Fibroblast of gingiva (primary cell): ENCODE measurements at regions not wholly inside any gene's neighbourhood (a gene's known extent, or its start where the extent isn't known, plus 50 kb on each side); places are given as distances from the start of the nearest gene placed in this dataset.

Experiments used
- DNase-seq: peaks from one replicate; pipeline ENCODE4 v3.0.0-alpha.2; 2011; ENCODE audit warnings: low read depth

GRCh38 chr11:134800826-134801225 lies 388.8 kb upstream of the B3GAT1 start:
- DNase-seq, result no peak

DNA sequence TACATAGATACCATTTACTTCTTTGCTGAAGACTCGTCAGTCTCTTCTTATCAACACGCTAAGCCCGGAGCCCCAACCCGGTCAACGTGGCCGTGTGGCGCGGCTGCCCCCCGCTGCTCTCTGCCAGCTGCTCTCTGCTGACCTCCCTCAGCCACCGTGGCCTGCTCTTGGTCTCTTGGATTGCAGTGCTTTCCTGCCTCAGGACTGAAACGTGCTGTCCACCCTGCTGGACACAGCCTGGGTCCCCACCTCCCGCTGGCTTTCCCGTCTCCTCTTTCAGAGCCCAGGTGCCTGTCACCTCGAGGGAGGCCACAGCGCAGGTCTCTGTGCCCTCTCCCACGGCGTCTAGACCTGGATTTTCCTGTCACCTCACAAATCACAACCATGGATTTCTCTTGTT lies 388.1 kb upstream of the B3GAT1 start:
- DNase-seq, result no peak

DNA sequence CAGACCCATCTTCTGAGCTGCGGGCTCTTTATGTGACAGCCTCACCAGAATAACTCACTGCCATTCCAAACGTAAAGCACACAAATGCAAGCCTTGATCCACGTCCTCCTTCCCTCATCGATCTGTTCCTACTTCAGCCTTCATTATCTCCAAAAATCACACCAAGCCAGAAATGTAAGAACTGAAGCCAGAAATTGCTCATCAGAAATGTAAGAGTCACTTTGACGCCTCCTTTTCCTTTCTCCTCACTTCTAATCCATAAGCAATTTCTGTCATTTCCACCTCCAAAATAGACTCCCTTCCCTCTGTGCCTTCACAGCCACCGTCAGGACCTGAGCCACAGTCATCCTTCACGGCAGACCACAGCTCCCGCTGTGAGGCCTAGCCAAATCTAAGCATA lies 387.3 kb upstream of the B3GAT1 start:
- no peak for DNase-seq

DNA sequence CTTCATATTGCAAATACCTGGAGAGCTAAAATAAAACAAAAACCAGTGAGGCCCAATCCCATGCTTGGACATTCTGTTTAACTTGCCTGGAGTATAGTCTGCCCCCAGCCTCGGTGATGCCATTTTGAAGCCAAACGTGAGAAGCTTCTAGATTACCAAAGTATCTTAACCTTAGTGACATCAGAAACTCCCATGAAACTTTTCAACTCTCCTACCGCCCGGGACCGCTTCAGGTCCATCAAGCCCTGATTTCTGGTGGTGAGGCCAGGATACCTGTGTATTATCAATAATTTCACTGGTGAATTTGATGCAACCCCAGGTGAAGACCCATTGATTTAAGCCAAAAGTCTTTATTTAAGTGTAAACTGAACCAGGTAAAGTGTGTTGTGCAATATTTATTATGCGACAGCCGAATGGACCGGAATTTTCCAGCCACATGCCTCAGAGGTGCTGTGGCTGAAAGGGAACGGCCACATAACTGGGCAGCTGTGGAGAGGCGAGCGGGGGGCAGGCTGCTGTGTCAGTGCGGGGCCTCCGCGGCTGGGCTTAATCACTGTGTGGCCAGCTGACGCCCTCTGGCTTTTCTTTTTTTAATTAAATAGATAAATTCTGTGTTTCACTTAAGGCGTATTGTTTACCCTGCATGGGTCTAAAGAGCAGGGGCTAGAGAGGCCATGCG lies 385.5 kb upstream of the B3GAT1 start:
- no peak for DNase-seq

- no peak for DNase-seq
Observed at GRCh38 chr11:134795017-134795416, 383.0 kb upstream of the B3GAT1 start.

- DNase-seq, result no peak
Observed at GRCh38 chr11:134794192-134794591, 382.1 kb upstream of the B3GAT1 start.

GRCh38 chr11:134792677-134793076 lies 380.6 kb upstream of the B3GAT1 start:
- no peak for DNase-seq

GRCh38 chr11:134792044-134792443 lies 380.0 kb upstream of the B3GAT1 start:
- no peak for DNase-seq

DNA sequence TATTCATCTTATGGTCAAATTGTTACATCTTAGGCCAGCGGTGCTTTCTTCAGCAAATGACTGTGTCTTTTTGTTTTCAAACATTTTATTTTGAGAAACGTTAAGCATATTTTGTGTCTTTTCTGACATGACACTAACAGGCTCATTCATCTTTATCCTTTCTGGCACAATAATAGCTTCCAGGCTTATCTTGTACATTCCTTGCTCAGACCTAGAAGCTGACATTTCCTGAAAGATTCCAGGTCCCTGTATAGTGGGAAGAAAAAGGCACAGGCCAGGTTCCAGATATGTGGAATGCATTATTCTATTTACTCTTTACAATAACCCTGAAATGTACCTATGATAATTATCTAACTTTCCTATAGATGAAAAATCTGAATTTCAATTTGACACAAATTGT lies 379.1 kb upstream of the B3GAT1 start:
- DNase-seq, result no peak

GRCh38 chr11:134789104-134789503 lies 377.1 kb upstream of the B3GAT1 start:
- DNase-seq, result no peak

DNA sequence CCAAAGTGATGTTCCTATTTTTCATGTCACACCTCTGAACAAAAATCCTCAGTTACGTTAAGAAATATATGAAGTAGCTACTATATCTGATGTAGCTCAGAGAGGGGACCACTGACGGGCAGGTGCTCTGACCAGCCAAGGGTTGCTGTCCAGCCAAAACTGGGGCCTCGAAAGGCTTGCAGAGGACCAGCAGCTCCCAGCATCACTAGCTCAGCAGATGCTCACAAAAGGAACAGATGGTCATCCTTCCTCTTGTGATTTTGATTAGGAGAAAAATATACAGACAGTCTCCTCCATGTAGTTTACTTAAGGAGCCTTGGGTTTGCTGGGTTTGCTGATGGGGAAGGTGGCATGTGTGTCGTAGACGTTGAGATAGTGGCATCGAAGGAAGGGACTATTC lies 374.6 kb upstream of the B3GAT1 start:
- DNase-seq, result no peak

DNA sequence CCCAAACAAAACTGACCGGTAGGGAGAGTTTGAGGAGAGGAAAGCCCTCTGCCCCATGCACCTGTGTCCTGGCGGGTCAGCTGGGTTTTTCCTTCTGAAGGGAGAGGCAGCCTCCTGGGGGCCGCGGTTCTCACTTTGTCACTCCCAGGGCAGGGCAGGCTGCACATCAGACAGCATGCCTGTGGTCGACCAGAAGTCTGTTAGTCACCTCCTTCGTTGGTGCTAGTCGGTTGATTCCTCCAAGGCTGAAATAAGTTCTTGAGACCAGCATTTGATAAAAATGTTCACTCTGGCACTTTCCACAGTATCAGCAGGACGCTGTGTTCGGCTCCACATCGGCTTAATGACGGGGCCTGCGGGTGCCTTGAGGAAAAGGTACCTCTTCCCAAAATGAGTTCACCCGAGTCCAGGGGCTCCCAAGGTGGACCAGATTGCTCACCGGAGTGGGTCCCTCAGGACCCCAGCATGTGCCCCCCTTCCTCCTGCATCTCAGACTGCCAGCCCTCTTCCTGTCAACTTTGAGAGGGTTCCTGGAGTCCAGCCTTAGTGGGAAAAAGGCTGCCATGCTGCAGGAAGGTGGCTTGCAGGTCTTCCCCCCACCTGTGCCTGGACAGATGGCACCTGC lies 373.7 kb upstream of the B3GAT1 start:
- DNase-seq, result no peak

DNA sequence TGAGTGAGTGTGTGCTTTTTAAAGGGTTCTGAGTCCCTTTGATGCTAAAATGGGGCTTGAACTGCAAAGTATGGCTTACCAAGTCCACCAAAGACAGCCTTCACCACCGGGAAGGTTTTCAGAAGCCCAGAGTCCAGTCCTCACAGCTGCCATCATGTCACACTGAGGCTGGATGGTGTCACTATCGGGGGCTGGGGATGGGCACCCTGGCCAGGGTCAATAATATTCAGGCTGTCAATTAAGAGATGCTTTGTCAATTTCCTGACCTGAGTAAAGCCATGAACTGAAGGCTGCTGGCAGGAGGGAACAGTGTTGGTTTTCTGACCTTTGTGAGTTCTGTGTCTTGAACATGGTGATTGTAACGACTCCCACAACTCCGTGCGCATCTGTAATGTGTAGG lies 373.0 kb upstream of the B3GAT1 start:
- DNase-seq, result no peak

GRCh38 chr11:134784568-134784967 lies 372.5 kb upstream of the B3GAT1 start:
- no peak for DNase-seq

GRCh38 chr11:134784046-134784445 lies 372.0 kb upstream of the B3GAT1 start:
- no peak for DNase-seq

- DNase-seq, result no peak
Observed at GRCh38 chr11:134783234-134783633, 371.2 kb upstream of the B3GAT1 start.

GRCh38 chr11:134781380-134781866 lies 369.4 kb upstream of the B3GAT1 start:
- DNase-seq, result no peak

GRCh38 chr11:134780486-134781147 lies 368.6 kb upstream of the B3GAT1 start:
- DNase-seq, result no peak

DNA sequence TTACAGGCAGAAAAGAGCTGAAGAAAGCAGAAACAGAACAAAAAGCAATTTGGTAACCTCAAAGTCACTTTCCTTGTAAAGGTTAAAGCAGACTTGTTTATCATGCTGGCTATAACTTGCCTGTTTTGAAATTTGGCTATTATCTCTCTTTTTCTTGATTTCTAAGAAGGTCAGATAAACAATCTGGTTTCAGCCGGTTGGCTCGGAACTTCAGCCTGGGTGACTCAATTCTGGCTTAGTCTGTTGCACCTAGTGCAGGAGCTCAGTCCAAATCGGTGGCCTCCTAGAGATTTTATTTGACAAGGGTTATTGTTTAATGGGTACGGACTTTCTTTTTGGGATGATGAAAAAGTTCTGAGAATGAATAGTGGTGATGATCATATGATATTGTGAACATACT lies 367.1 kb upstream of the B3GAT1 start:
- DNase-seq, result no peak

- DNase-seq, result no peak
Observed at GRCh38 chr11:134768463-134768862, 356.4 kb upstream of the B3GAT1 start.

DNA sequence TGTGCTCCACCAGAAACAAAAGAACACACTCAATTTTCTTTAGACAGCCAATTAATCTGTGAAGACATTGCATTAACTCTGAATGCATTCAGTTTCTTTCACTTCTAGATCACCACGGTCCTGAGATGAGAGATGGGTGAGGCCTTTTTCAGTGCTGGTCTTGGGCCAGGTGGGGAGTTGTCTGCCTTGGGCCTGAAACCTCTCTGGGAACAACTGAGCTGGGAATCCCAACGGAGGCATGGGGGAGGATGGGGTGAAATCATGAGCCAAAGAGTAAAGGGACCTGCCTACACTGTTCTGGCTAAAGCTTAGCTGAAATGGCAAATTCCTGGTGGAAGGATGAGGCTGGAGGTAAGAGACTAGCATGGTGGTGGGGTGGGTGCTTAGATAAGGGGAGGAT lies 353.5 kb upstream of the B3GAT1 start:
- no peak for DNase-seq

GRCh38 chr11:134764966-134765365 lies 352.9 kb upstream of the B3GAT1 start:
- no peak for DNase-seq

GRCh38 chr11:134764367-134764766 lies 352.3 kb upstream of the B3GAT1 start:
- no peak for DNase-seq

DNA sequence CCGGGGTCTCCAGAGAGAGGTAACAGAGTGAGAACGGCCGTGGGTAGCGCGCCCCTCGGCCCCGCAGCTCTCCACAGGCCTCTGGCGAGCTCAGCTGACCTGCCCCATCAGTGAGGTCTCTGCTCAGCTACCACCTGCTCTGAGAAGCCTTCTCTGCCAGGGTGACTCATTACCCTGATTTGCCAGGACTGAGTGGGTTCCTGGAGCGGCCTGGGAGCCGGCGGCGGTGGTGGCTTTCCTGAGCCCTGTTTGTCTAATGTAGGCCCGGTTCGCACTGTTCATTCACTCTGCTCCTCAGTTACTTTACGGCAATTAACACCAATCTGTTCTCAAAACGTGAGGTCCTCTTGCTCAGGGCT lies 351.0 kb upstream of the B3GAT1 start:
- DNase-seq, result no peak
